ENCODE measurements at regions not wholly inside any gene's neighbourhood (a gene's known extent, or its start where the extent isn't known, plus 50 kb on each side); places are given as distances from the start of the nearest gene placed in this dataset.

- TF ChIP-seq, protein P1, sequence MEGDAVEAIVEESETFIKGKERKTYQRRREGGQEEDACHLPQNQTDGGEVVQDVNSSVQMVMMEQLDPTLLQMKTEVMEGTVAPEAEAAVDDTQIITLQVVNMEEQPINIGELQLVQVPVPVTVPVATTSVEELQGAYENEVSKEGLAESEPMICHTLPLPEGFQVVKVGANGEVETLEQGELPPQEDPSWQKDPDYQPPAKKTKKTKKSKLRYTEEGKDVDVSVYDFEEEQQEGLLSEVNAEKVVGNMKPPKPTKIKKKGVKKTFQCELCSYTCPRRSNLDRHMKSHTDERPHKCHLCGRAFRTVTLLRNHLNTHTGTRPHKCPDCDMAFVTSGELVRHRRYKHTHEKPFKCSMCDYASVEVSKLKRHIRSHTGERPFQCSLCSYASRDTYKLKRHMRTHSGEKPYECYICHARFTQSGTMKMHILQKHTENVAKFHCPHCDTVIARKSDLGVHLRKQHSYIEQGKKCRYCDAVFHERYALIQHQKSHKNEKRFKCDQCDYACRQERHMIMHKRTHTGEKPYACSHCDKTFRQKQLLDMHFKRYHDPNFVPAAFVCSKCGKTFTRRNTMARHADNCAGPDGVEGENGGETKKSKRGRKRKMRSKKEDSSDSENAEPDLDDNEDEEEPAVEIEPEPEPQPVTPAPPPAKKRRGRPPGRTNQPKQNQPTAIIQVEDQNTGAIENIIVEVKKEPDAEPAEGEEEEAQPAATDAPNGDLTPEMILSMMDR (IDR thresholded peaks at IDR 0.05; ENCODE audit: unreplicated experiment), result no peak
- H3K36me3 Mint-ChIP-seq (ENCODE audit: insufficient read depth), result peaks cover 1% of the 10 kb centered on the region
- no peak overlapping the region for H3K27ac Mint-ChIP-seq
- H3K4me3 Mint-ChIP-seq (ENCODE audit: low read depth), result no peak overlapping the region
- H3K27me3 Mint-ChIP-seq, result no peaks in the 10 kb centered on the region
- DNase-seq (ENCODE audit: low spot score, unreplicated experiment), result no peak
- H3K4me1 Mint-ChIP-seq (ENCODE audit: low read depth), result peaks cover 12% of the 10 kb centered on the region
- peaks cover 3% of the 10 kb centered on the region for H3K9me3 Mint-ChIP-seq (ENCODE audit: low read depth)
Measured at GRCh38 chr7:26035552-26035951, 116.4 kb upstream of the NFE2L3 start.

DNA sequence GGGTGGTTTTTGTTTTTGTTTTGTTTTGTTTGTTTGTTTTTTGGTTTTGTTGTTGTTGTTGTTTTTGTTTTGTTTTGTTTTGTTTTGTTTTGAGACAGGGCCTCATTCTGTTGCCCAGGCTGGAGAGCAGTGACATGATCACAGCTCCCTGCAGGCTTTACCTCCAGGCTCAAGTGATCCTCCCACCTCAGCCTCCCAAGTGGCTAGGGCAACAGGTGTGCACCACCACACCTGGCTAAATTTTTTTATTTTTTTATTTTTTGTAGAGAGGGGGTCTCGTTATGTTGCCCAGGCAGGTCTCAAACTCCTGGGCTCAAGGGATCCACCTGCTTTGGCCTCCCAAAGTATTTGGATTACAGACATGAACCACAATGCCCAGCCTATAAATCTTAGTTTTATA lies 115.9 kb upstream of the NFE2L3 start:
- no peak for DNase-seq (ENCODE audit: low spot score, unreplicated experiment)
- H3K4me1 Mint-ChIP-seq (ENCODE audit: low read depth), result peaks cover 10% of the 10 kb centered on the region
- H3K36me3 Mint-ChIP-seq (ENCODE audit: insufficient read depth), result peaks cover 1% of the 10 kb centered on the region
- peaks cover 3% of the 10 kb centered on the region for H3K9me3 Mint-ChIP-seq (ENCODE audit: low read depth)
- H3K4me3 Mint-ChIP-seq (ENCODE audit: low read depth), result no peak overlapping the region
- TF ChIP-seq, protein P1 (IDR thresholded peaks at IDR 0.05; ENCODE audit: unreplicated experiment), result no peak
- H3K27ac Mint-ChIP-seq, result no peak overlapping the region
- no peaks in the 10 kb centered on the region for H3K27me3 Mint-ChIP-seq

GRCh38 chr7:26038201-26038990 lies 113.6 kb upstream of the NFE2L3 start:
- H3K9me3 Mint-ChIP-seq (ENCODE audit: low read depth), result peaks cover 3% of the 10 kb centered on the region
- TF ChIP-seq, protein P1 (IDR thresholded peaks at IDR 0.05; ENCODE audit: unreplicated experiment), result no peak
- peak overlapping the region; percentile 55 for H3K27ac Mint-ChIP-seq
- H3K4me1 Mint-ChIP-seq (ENCODE audit: low read depth), result peaks cover 10% of the 10 kb centered on the region
- H3K4me3 Mint-ChIP-seq (ENCODE audit: low read depth), result no peak overlapping the region
- no peak for DNase-seq (ENCODE audit: low spot score, unreplicated experiment)
- peaks cover 1% of the 10 kb centered on the region for H3K36me3 Mint-ChIP-seq (ENCODE audit: insufficient read depth)
- no peaks in the 10 kb centered on the region for H3K27me3 Mint-ChIP-seq

DNA sequence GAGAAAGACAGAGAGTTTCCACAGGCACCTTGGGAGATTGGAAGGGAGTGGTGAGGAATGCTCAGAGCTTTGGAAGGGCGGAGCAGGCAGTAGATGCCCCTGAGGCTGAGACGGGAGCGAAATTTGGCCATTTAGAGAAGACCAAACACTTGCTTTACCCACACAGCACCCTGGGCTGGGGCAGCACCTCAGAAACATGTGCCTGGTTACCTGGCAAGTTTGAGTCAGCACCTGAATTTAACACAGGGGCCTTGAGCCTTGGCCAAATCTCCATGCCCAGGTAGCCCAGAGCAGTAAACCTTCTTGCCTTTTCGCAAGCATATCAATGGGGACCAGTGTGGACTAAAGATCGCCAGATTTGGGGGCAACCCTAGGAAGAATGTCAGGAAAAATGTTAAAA lies 111.9 kb upstream of the NFE2L3 start:
- Mint-ChIP-seq H3K27me3 (peaks cover 3% of the 10 kb centered on the region), H3K4me3 (ENCODE audit: low read depth) (no peak overlapping the region), H3K4me1 (ENCODE audit: low read depth) (peaks cover 12% of the 10 kb centered on the region), H3K27ac (no peak overlapping the region), H3K36me3 (ENCODE audit: insufficient read depth) (peaks cover 1% of the 10 kb centered on the region), H3K9me3 (ENCODE audit: low read depth) (peaks cover 3% of the 10 kb centered on the region)
- DNase-seq (ENCODE audit: low spot score, unreplicated experiment), result no peak
- TF ChIP-seq, protein P1 (IDR thresholded peaks at IDR 0.05; ENCODE audit: unreplicated experiment), result no peak

GRCh38 chr7:26042237-26042636 lies 109.8 kb upstream of the NFE2L3 start:
- Mint-ChIP-seq H3K27ac (no peak overlapping the region), H3K27me3 (peaks cover 3% of the 10 kb centered on the region), H3K4me1 (ENCODE audit: low read depth) (peaks cover 17% of the 10 kb centered on the region), H3K4me3 (ENCODE audit: low read depth) (no peak overlapping the region), H3K36me3 (ENCODE audit: insufficient read depth) (no peaks in the 10 kb centered on the region), H3K9me3 (ENCODE audit: low read depth) (no peaks in the 10 kb centered on the region)
- TF ChIP-seq, protein P1 (IDR thresholded peaks at IDR 0.05; ENCODE audit: unreplicated experiment), result no peak
- no peak for DNase-seq (ENCODE audit: low spot score, unreplicated experiment)

Data from progenitor cell of endocrine pancreas (in vitro differentiated cells).